Hepatocyte (in vitro differentiated cells): ENCODE measurements at regions not wholly inside any gene's neighbourhood (a gene's known extent, or its start where the extent isn't known, plus 50 kb on each side); places are given as distances from the start of the nearest gene placed in this dataset.
"Not testable (repeated sequence)": the region's sequence is repeated elsewhere in the genome, so short reads cannot be mapped to it uniquely, and the experiment has no call there.

Experiments
- DNase-seq: peaks from one replicate; pipeline ENCODE4 v3.0.0-alpha.2; 2016; ENCODE audit warnings: low spot score
- H2AFZ ChIP-seq: fragments of 200-600 bp; sonication (generic); 2 replicates; pipeline ENCODE4 v1.6.0; 2016; ENCODE audit warnings: antibody characterized with exemption, mild to moderate bottlenecking
- H3K27ac ChIP-seq: fragments of 200-600 bp; sonication (generic); 2 replicates; pipeline ENCODE4 v1.5.1; 2016; ENCODE audit warnings: mild to moderate bottlenecking
- H3K27me3 ChIP-seq: fragments of 200-600 bp; sonication (generic); 2 replicates; pipeline ENCODE4 v1.6.1; 2016
- H3K36me3 ChIP-seq: fragments of 200-600 bp; sonication (generic); replicated peaks from 2 replicates; pipeline ENCODE4 v1.5.1; 2016; ENCODE audit warnings: low read depth; ENCODE audit not compliant: insufficient read depth
- H3K4me1 ChIP-seq: fragments of 200-600 bp; sonication (generic); 2 replicates; pipeline ENCODE4 v1.5.1; 2016; ENCODE audit warnings: mild to moderate bottlenecking, moderate library complexity; ENCODE audit not compliant: insufficient read depth
- H3K4me2 ChIP-seq: fragments of 200-600 bp; sonication (generic); 2 replicates; pipeline ENCODE4 v1.6.0; 2016
- H3K4me3 ChIP-seq: fragments of 200-600 bp; sonication (generic); 2 replicates; pipeline ENCODE4 v1.5.1; 2016; ENCODE audit warnings: mild to moderate bottlenecking
- H3K79me2 ChIP-seq: fragments of 200-600 bp; sonication (generic); 2 replicates; pipeline ENCODE4 v1.6.0; 2017; ENCODE audit warnings: mild to moderate bottlenecking
- H3K9me2 ChIP-seq: fragments of 200-600 bp; sonication (generic); replicated peaks from 2 replicates; pipeline ENCODE4 v1.6.0; 2017; ENCODE audit warnings: mild to moderate bottlenecking; ENCODE audit not compliant: insufficient read depth
- H3K9me3 ChIP-seq: fragments of 200-600 bp; sonication (generic); 2 replicates; pipeline ENCODE4 v1.5.1; 2016; ENCODE audit warnings: low read depth, mild to moderate bottlenecking
- H4K20me1 ChIP-seq: fragments of 200-600 bp; sonication (generic); 2 replicates; pipeline ENCODE4 v1.6.0; 2016; ENCODE audit warnings: mild to moderate bottlenecking; ENCODE audit not compliant: insufficient read depth, poor library complexity, severe bottlenecking
- EZH2 ChIP-seq: fragments of 200-600 bp; sonication (generic); IDR thresholded peaks from 2 replicates; pipeline ENCODE4 v1.6.1; 2016; ENCODE audit warnings: antibody characterized with exemption, mild to moderate bottlenecking, borderline replicate concordance
- EZH2phosphoT487 ChIP-seq: fragments of 200-600 bp; sonication (generic); IDR thresholded peaks from one replicate; pipeline ENCODE4 v1.6.1; 2018; ENCODE audit warnings: antibody characterized with exemption, mild to moderate bottlenecking, low read depth, moderate library complexity; ENCODE audit not compliant: unreplicated experiment, severe bottlenecking
- WGBS: methylation state at CpG from one replicate; pipeline ENCODE4 v1.1.6; 2016; ENCODE audit warnings: low lambda C conversion rate; ENCODE audit errors: missing lambda C conversion rate; 5-methylcytosine and 5-hydroxymethylcytosine counted together
- TF ChIP-seq, protein P1 (sequence below): fragments of 200-600 bp; sonication (generic); IDR thresholded peaks from 2 replicates; pipeline ENCODE4 v1.5.1; 2016; ENCODE audit warnings: antibody characterized with exemption, mild to moderate bottlenecking; ENCODE audit not compliant: poor library complexity

DNA sequence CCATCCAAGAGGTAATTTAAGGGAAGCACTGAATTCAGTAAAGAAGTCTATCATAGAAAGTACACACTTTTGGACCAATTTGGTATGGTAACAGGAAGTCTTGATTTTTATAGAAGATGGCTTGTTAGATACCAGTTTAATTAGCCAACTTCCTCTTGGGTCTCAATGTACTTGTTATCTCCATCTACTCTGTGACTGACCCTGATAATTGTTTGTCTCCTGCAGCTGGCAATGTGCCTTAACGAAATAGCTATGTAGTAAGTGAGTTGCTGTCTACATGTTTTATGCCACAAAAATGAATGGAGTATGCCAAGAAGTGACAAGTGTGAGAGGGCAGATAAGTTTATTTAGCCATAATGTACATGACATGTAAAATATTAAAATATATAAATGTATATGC is 410.5 kb upstream of the MAN1A1 start:
- Histone ChIP-seq H3K9me3 (no peaks in the 10 kb centered on the region), H4K20me1 (no peaks in the 10 kb centered on the region), H3K36me3 (no peaks in the 10 kb centered on the region), H3K9me2 (no peaks in the 10 kb centered on the region), H3K4me3 (no peak overlapping the region), H2AFZ (no peak overlapping the region), H3K4me1 (no peaks in the 10 kb centered on the region), H3K79me2 (no peaks in the 10 kb centered on the region), H3K27me3 (no peaks in the 10 kb centered on the region), H3K4me2 (no peak overlapping the region), H3K27ac (no peak overlapping the region)
- WGBS, result 88% methylated on average over 1 of the region's 1 CpG
- no peak for TF ChIP-seq EZH2
- TF ChIP-seq, protein P1, sequence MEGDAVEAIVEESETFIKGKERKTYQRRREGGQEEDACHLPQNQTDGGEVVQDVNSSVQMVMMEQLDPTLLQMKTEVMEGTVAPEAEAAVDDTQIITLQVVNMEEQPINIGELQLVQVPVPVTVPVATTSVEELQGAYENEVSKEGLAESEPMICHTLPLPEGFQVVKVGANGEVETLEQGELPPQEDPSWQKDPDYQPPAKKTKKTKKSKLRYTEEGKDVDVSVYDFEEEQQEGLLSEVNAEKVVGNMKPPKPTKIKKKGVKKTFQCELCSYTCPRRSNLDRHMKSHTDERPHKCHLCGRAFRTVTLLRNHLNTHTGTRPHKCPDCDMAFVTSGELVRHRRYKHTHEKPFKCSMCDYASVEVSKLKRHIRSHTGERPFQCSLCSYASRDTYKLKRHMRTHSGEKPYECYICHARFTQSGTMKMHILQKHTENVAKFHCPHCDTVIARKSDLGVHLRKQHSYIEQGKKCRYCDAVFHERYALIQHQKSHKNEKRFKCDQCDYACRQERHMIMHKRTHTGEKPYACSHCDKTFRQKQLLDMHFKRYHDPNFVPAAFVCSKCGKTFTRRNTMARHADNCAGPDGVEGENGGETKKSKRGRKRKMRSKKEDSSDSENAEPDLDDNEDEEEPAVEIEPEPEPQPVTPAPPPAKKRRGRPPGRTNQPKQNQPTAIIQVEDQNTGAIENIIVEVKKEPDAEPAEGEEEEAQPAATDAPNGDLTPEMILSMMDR, result no peak
- no peak for TF ChIP-seq EZH2phosphoT487
- DNase-seq, result no peak

DNA sequence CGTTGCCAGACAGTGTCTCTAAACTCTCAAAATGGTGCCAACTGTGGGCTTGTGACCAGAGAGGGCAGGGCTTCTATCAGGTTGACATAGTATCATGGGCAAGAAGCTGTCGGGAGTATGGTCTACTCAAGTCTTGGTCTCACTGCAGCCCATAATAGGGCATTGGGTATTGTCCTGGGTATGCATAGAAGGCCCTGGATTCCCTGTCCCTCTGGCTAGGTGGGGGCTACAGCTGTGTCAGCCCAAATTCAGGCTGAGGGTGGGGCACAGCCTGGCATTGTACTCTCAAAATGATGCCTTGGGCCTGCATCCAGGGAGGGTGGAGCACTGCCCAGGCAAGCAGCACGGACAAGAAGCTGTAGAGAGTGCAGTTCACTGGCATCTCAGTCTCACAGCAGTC is 408.8 kb upstream of the MAN1A1 start:
- H3K36me3 ChIP-seq, result no peaks in the 10 kb centered on the region
- no peaks in the 10 kb centered on the region for H3K9me3 ChIP-seq
- no peak overlapping the region for H3K4me3 ChIP-seq
- WGBS, result 90% methylated on average over 3 of the region's 3 CpGs
- no peaks in the 10 kb centered on the region for H3K4me1 ChIP-seq
- no peaks in the 10 kb centered on the region for H3K9me2 ChIP-seq
- H4K20me1 ChIP-seq, result no peaks in the 10 kb centered on the region
- TF ChIP-seq EZH2 (no peak), EZH2phosphoT487 (no peak)
- TF ChIP-seq, protein P1, result no peak
- H3K4me2 ChIP-seq, result no peak overlapping the region
- no peaks in the 10 kb centered on the region for H3K79me2 ChIP-seq
- no peak overlapping the region for H3K27ac ChIP-seq
- no peak for DNase-seq
- no peaks in the 10 kb centered on the region for H3K27me3 ChIP-seq
- H2AFZ ChIP-seq, result no peak overlapping the region

DNA sequence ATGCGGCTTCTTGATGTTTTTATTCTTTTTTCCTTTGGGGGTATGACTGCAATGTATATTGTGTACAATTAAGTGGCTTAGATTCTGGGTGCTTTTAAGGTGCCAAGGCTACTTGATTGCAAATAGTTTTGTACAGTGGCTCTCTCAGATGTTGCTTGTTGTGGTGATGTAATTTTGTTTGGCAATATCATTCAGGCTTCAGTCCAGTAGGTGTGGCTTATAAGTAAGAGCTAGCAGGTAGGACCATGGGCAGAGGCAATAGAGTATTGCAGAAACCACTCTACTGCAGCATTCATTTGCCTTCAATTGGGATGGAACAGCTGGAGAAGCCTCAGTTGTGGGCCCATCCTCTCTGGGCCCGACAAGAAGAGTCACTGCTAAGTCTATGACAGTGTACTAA is 407.9 kb upstream of the MAN1A1 start:
- WGBS, result 88% methylated on average over 2 of the region's 2 CpGs
- no peak overlapping the region for H3K4me3 ChIP-seq
- DNase-seq, result no peak
- no peaks in the 10 kb centered on the region for H3K79me2 ChIP-seq
- no peaks in the 10 kb centered on the region for H3K9me2 ChIP-seq
- H2AFZ ChIP-seq, result no peak overlapping the region
- no peak for TF ChIP-seq EZH2
- TF ChIP-seq, protein P1, result no peak
- no peak for TF ChIP-seq EZH2phosphoT487
- H3K9me3 ChIP-seq, result no peaks in the 10 kb centered on the region
- no peaks in the 10 kb centered on the region for H3K4me1 ChIP-seq
- no peaks in the 10 kb centered on the region for H4K20me1 ChIP-seq
- H3K27me3 ChIP-seq, result no peaks in the 10 kb centered on the region
- H3K4me2 ChIP-seq, result no peak overlapping the region
- H3K27ac ChIP-seq, result no peak overlapping the region
- H3K36me3 ChIP-seq, result no peaks in the 10 kb centered on the region

DNA sequence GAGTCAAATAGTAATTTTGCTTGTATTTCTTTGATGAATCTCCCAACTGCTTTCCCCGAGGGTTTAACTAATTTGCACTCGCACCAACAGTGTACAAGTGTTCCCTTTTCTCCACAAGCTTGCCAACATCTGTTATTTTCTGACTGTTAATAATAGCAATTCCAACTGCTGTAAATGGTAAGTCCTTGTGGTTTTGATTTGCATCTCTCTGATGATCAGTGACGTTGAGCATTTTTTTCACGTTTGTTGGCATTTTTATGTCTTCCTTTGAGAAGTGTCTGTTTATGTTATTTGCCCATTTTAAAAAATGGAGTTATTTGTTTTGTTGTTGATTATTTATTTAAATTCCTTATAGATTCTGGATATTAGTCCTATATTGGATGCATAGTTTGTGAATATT is 399.8 kb upstream of the MAN1A1 start:
- Histone ChIP-seq H3K79me2 (no peaks in the 10 kb centered on the region), H3K36me3 (no peaks in the 10 kb centered on the region), H3K27ac (no peak overlapping the region), H3K4me3 (no peak overlapping the region), H3K27me3 (no peaks in the 10 kb centered on the region), H3K4me2 (no peak overlapping the region), H3K9me3 (no peaks in the 10 kb centered on the region), H3K4me1 (no peaks in the 10 kb centered on the region), H2AFZ (no peak overlapping the region), H3K9me2 (no peaks in the 10 kb centered on the region), H4K20me1 (no peaks in the 10 kb centered on the region)
- DNase-seq, result no peak
- WGBS, result 58% methylated on average over 4 of the region's 4 CpGs
- TF ChIP-seq EZH2 (no peak), EZH2phosphoT487 (no peak)
- TF ChIP-seq, protein P1, result no peak

DNA sequence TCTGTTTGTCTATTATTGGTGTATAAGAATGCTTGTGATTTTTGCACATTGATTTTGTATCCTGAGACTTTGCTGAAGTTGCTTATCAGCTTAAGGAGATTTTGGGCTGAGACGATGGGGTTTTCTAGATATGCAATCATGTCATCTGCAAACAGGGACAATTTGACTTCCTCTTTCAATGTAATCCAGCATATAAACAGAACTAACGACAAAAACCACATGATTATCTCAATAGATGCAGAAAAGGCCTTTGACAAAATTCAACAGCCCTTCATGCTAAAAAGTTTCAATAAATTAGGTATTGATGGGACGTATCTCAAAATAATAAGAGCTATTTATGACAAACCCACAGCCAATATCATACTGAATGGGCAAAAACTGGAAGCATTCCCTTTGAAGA is 399.0 kb upstream of the MAN1A1 start:
- H3K27ac ChIP-seq, H2AFZ ChIP-seq, H3K36me3 ChIP-seq, DNase-seq, H3K79me2 ChIP-seq, H3K9me3 ChIP-seq, H3K9me2 ChIP-seq, H4K20me1 ChIP-seq, H3K27me3 ChIP-seq, H3K4me2 ChIP-seq, H3K4me1 ChIP-seq, H3K4me3 ChIP-seq: not testable (repeated sequence)
- 63% methylated on average over 3 of the region's 3 CpGs for WGBS
